ENCODE measurements at regions not wholly inside any gene's neighbourhood (a gene's known extent, or its start where the extent isn't known, plus 50 kb on each side); places are given as distances from the start of the nearest gene placed in this dataset.

DNA sequence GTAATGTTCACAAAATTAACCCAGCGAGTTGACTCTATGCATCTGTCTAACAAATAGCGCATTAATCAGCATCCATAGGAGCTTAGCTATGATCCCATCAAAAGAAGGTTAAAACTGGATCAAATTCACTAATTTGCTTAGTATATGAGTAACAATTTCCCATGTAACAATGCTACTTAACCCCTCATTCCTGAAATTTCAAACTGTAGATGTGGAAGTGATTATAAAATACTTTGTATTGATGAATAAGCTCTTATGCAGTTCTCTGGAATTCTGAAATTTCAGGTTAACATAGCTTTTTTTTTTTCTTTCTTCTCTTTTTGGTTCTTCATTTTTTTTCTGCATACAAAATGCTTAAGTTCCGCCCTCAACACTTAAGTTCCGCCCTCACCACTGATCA lies 1272.7 kb downstream of the KCNT2 start:
- TF ChIP-seq, protein P1, sequence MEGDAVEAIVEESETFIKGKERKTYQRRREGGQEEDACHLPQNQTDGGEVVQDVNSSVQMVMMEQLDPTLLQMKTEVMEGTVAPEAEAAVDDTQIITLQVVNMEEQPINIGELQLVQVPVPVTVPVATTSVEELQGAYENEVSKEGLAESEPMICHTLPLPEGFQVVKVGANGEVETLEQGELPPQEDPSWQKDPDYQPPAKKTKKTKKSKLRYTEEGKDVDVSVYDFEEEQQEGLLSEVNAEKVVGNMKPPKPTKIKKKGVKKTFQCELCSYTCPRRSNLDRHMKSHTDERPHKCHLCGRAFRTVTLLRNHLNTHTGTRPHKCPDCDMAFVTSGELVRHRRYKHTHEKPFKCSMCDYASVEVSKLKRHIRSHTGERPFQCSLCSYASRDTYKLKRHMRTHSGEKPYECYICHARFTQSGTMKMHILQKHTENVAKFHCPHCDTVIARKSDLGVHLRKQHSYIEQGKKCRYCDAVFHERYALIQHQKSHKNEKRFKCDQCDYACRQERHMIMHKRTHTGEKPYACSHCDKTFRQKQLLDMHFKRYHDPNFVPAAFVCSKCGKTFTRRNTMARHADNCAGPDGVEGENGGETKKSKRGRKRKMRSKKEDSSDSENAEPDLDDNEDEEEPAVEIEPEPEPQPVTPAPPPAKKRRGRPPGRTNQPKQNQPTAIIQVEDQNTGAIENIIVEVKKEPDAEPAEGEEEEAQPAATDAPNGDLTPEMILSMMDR (IDR thresholded peaks at IDR 0.05; ENCODE audit: poor library complexity, severe bottlenecking) = no peak
- Histone ChIP-seq H3K4me1 (ENCODE audit: insufficient read depth, poor library complexity, severe bottlenecking) (no peaks in the 10 kb centered on the region), H3K4me3 (ENCODE audit: severe bottlenecking) (no peak overlapping the region), H3K9me3 (ENCODE audit: severe bottlenecking) (no peaks in the 10 kb centered on the region), H3K27me3 (ENCODE audit: insufficient read depth, poor library complexity, severe bottlenecking) (no peaks in the 10 kb centered on the region), H3K36me3 (ENCODE audit: low read depth) (no peaks in the 10 kb centered on the region), H3K27ac (ENCODE audit: poor library complexity, severe bottlenecking) (no peak overlapping the region)
- no peak for DNase-seq (ENCODE audit: low spot score)
- no peak for ATAC-seq (ENCODE audit: low read depth)

DNA sequence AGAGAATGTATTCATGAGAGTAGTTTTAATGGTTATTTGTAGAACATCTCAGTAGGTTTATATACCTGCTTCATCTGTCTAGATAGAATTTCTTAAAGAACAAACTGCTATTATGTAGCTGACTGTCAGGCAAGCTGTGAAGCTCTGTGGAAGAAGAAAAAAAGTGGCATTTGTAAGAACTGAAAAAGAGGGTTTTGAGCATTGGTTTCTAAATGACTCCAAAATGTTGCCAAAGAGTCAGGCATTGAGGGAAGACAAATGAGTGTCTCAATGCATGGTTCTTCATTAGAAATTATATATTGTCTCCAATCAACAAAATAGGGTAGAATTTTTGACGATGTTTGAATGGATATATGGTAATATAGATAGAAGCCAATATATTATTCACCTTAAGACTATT lies 1276.1 kb downstream of the KCNT2 start:
- no peak for ATAC-seq (ENCODE audit: low read depth)
- no peaks in the 10 kb centered on the region for H3K4me1 ChIP-seq (ENCODE audit: insufficient read depth, poor library complexity, severe bottlenecking)

DNA sequence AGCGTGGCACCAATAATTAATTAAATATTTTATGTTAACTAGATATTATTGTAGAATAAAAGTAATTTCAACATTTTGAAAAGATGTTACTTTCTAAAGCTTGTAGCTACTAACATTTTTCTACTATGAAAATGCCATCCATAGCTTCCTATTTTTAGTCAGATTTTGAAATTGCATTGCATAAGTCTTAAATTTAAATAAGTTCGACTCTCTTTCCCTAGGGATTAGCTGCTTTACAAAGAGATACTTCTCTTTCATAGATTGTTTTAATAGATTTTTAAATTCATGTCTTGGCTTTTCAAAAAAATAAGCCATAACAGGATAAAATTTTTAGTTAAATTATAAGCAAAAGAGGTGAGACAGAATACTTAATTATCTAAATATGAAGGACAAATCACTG lies 1279.6 kb downstream of the KCNT2 start:
- DNase-seq (ENCODE audit: low spot score) = no peak
- TF ChIP-seq, protein P1 (IDR thresholded peaks at IDR 0.05; ENCODE audit: poor library complexity, severe bottlenecking) = no peak
- Histone ChIP-seq H3K4me3 (ENCODE audit: severe bottlenecking) (no peak overlapping the region), H3K27ac (ENCODE audit: poor library complexity, severe bottlenecking) (no peak overlapping the region), H3K27me3 (ENCODE audit: insufficient read depth, poor library complexity, severe bottlenecking) (no peaks in the 10 kb centered on the region), H3K4me1 (ENCODE audit: insufficient read depth, poor library complexity, severe bottlenecking) (no peaks in the 10 kb centered on the region), H3K36me3 (ENCODE audit: low read depth) (no peaks in the 10 kb centered on the region), H3K9me3 (ENCODE audit: severe bottlenecking) (no peaks in the 10 kb centered on the region)
- ATAC-seq (ENCODE audit: low read depth) = no peak

More for the DNA sequence above, 1276.1 kb downstream of the KCNT2 start:
- Histone ChIP-seq H3K9me3 (ENCODE audit: severe bottlenecking) (no peaks in the 10 kb centered on the region), H3K27ac (ENCODE audit: poor library complexity, severe bottlenecking) (no peak overlapping the region), H3K27me3 (ENCODE audit: insufficient read depth, poor library complexity, severe bottlenecking) (no peaks in the 10 kb centered on the region), H3K36me3 (ENCODE audit: low read depth) (no peaks in the 10 kb centered on the region), H3K4me3 (ENCODE audit: severe bottlenecking) (no peak overlapping the region)
- TF ChIP-seq, protein P1 (IDR thresholded peaks at IDR 0.05; ENCODE audit: poor library complexity, severe bottlenecking) = no peak
- no peak for DNase-seq (ENCODE audit: low spot score)

DNA sequence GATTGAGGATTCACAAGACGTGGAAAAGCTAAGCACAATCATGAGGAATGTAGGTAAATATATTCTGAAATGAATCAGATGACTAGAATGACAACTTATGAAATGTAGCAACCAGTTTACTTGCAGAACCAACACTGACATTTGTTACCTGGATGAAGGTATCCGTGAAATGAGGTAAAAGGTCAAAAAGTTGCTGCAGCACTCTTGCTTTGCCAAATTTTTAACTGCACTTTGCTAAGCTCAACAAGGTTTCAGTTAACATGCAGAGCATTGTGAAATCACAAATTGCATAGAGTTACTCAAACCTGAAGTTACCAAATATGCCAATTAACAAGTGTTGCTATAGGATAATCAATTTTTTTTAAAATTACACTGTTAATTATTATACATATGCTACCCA lies 1280.1 kb downstream of the KCNT2 start:
- ATAC-seq (ENCODE audit: low read depth) = no peak
- Histone ChIP-seq H3K4me1 (ENCODE audit: insufficient read depth, poor library complexity, severe bottlenecking) (no peaks in the 10 kb centered on the region), H3K27me3 (ENCODE audit: insufficient read depth, poor library complexity, severe bottlenecking) (no peaks in the 10 kb centered on the region), H3K27ac (ENCODE audit: poor library complexity, severe bottlenecking) (no peak overlapping the region), H3K4me3 (ENCODE audit: severe bottlenecking) (no peak overlapping the region), H3K9me3 (ENCODE audit: severe bottlenecking) (no peaks in the 10 kb centered on the region), H3K36me3 (ENCODE audit: low read depth) (no peaks in the 10 kb centered on the region)
- TF ChIP-seq, protein P1 (IDR thresholded peaks at IDR 0.05; ENCODE audit: poor library complexity, severe bottlenecking) = no peak
- no peak for DNase-seq (ENCODE audit: low spot score)

DNA sequence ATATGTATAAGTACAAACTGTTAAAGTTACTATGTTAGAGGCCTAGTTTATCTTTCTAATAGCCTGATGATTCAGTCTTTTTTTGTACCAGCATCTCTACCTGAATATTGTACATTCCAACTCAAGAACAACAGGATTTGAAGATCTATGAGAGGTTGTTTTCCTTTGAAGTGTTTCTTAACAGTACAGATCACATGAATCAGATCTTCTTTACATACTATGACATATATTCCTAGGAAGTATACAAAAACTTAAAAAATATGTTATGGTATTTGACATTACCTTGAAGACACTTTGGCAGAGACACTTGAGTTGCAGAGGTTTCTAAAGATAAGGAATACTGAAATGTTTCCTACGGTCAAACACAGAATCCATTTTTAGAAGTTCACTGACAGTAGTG lies 1280.9 kb downstream of the KCNT2 start:
- no peak for ATAC-seq (ENCODE audit: low read depth)
- TF ChIP-seq, protein P1 (IDR thresholded peaks at IDR 0.05; ENCODE audit: poor library complexity, severe bottlenecking) = no peak
- H3K27ac ChIP-seq (ENCODE audit: poor library complexity, severe bottlenecking) = no peak overlapping the region

More for the DNA sequence above, 1280.9 kb downstream of the KCNT2 start:
- DNase-seq (ENCODE audit: low spot score) = no peak
- no peaks in the 10 kb centered on the region for H3K9me3 ChIP-seq (ENCODE audit: severe bottlenecking)
- H3K36me3 ChIP-seq (ENCODE audit: low read depth) = no peaks in the 10 kb centered on the region
- no peaks in the 10 kb centered on the region for H3K4me1 ChIP-seq (ENCODE audit: insufficient read depth, poor library complexity, severe bottlenecking)
- H3K4me3 ChIP-seq (ENCODE audit: severe bottlenecking) = no peak overlapping the region
- no peaks in the 10 kb centered on the region for H3K27me3 ChIP-seq (ENCODE audit: insufficient read depth, poor library complexity, severe bottlenecking)

All from RWPE2 (cell line).